ENCODE measurements at regions not wholly inside any gene's neighbourhood (a gene's known extent, or its start where the extent isn't known, plus 50 kb on each side); places are given as distances from the start of the nearest gene placed in this dataset.

DNA sequence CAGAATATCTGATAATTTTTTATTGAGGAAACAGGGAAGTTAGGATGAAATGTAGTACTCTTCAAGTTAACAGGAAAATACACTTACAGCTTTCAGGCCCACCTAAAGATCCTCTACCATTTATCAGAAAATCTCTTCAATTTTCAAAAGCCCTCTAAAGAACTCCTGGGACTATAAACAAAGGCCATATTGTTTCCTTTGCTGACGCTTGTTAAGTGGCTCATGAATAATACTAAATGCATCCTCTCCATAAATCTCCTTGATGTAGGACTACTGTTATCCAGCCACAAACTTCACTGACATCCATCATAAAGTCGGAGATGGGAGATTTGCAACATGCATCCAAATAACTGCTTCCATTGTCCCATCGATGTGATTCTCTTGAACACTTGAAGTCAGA lies 326.5 kb downstream of the ZIC1 start:
- H3K27ac ChIP-seq, result no peak overlapping the region
- no peak overlapping the region for H3K4me3 ChIP-seq

DNA sequence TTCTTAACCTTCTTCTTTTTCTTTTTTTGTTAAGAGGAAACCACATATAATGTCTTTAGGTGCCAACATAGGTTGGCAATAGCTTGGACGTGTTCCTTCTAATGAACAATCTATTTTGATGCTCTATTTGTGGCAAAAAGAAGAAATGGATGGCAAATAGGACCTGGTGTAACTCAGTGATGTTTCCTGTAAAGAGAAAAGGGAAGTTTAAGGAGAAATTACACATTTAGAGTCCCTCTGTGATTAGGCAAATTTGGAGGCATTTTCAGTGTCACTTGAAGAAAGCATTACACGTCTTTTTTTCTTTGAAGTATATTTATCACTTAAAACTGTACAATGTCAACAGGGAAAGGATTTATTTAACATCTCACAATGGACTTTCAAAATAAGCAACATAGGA lies 327.1 kb downstream of the ZIC1 start:
- Histone ChIP-seq H3K4me3 (no peak overlapping the region), H3K27ac (no peak overlapping the region)

DNA sequence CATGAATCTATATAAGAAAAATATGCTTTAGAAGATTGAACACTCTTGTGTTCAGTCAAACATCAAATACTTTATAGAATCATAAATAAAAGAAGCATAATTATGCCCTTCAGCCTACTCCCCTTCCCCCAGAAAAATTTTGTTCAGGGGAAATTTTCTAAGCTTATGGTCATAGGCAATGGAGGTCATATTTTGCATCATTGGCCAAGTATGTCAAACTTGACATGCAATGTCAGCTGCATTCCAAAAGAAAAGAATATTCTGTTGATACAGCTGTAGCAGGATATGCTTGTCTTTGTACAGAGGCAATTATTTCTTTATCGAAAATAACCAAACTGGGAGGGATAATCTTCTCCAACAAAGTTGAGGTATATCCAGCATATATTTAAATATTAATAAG lies 328.2 kb downstream of the ZIC1 start:
- Histone ChIP-seq H3K4me3 (no peak overlapping the region), H3K27ac (no peak overlapping the region)

DNA sequence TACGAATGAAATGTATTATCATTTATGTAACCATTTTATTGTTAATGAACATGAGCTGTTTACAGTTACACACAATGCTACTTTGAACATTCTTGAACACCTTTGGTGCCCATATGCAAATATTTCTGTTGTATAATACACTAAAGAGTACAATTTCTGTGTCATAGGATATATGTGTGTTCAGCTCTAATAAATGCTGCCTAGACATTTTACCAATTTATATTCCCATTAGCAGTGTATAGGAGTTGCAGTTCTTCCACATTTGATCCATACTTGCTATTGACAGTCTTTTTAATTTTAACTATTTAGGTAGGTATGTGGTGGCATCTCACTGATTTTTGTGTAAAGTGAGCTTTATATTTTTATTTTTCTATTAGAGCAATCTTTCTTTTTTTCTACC lies 331.8 kb downstream of the ZIC1 start:
- H3K4me3 ChIP-seq, result no peak overlapping the region
- no peak overlapping the region for H3K27ac ChIP-seq

DNA sequence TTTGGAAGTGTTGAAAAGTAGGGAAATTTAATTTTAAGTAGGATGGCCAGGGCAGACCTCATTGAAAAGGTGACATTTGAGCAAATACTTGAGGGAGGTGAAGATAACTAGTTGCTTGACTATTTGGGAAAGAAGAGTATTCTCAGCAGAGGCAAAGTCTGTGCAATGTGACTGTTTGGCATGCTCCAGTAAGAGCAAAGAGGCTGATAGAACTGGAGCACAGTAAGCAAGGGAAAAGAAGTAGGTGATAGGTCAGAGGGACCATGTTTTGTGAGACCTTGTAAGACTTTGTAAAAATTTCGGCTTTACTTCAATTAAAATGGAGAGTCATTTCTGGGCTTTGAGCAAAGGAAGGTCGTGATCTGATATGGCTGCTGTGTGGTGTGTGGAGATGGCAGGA lies 335.8 kb downstream of the ZIC1 start:
- no peak overlapping the region for H3K4me3 ChIP-seq
- H3K27ac ChIP-seq, result no peak overlapping the region

DNA sequence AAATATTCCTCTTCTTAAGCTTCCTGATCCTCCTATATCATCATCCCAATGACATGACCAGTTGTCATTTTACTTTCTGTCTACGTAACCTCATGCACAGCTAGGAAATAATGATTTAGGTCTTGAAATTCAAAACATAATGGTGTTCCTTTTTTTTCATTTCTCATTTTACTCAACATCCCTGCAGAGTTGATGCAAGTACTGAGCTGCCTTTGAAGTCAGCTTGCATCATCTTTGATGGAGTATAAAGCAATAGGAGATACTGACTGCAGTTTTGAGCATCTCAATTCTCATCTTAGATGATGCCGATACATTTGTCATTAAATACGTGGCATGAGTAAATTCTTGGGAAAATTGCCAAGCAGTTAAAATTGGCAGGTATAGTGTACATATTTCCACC lies 346.1 kb downstream of the ZIC1 start:
- Histone ChIP-seq H3K27ac (no peak overlapping the region), H3K4me3 (no peak overlapping the region)

DNA sequence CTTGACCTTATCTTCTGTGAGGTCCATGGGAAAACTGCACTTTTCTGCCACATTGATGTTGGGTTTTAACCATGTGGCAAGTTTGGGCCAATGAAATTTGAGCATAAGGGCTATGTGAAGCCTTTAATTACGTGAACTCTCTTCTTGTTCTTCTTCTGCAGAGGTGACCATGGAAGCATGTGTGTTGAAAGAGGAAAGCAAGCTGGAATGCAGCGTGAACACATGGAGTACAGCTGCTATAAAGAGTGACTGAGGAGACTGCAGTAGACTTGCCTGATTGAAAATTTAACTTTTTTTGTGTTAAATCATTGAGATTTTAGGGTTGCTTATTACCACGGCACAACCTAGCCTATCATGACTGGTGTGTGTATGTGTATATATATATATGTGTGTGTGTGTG lies 347.3 kb downstream of the ZIC1 start:
- no peak overlapping the region for H3K4me3 ChIP-seq
- H3K27ac ChIP-seq, result no peak overlapping the region

DNA sequence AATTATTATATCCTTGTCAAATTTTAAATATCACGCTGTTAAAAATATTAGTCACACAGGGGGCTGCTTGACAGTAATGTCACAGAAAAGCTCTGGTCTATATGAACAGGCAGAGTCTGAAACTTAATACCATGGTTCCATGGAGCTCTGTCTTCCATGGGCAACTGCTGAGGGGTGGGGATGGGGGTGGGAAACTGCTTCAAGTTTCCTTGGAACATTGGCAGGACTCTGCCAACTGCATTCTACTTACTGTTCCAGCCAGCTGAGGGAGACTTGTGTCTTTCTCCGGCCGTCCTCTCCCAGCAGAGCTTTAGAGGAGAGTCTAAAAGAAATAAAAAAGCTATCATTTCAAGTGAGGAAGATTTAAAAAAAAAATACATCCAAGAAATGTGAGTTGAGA lies 348.7 kb downstream of the ZIC1 start:
- Histone ChIP-seq H3K4me3 (no peak overlapping the region), H3K27ac (no peak overlapping the region)

DNA sequence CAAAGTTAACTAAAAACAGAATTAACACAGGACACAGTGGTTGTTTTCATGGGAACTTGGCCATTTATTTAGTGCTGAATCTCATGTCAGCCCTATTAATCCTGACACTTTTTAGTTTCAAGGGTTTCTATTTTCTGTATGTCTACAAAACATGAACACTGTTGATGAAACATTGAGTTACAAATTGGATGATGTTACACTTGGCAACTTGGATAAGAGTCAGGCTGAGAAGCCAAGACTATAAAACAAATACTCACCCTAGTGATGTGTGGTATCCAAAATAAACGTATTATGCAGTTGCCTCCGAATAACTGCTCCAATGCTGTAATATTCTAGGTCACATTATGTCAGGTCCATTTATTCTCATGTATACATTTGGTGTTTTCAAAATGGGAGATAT lies 349.6 kb downstream of the ZIC1 start:
- no peak overlapping the region for H3K27ac ChIP-seq
- H3K4me3 ChIP-seq, result no peak overlapping the region

DNA sequence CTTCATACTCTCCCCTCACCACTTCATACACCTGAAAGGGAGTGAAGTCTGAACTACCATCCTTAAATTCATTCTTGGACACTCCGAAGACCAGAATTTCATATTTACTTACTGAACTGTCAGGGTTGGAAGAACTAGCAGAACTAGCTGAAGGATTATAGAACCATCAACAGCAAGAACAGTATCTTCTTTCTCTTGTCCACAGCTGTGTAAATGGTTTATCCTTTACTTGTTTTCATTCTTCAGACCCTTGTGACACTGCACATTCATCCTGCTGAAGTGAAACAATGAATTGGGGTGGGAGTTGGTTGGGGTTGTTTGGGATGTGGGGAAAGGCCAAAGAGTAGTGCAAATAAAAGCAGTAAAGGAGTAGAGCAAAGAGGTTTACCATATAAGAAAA lies 350.9 kb downstream of the ZIC1 start:
- no peak overlapping the region for H3K4me3 ChIP-seq
- H3K27ac ChIP-seq, result no peak overlapping the region

DNA sequence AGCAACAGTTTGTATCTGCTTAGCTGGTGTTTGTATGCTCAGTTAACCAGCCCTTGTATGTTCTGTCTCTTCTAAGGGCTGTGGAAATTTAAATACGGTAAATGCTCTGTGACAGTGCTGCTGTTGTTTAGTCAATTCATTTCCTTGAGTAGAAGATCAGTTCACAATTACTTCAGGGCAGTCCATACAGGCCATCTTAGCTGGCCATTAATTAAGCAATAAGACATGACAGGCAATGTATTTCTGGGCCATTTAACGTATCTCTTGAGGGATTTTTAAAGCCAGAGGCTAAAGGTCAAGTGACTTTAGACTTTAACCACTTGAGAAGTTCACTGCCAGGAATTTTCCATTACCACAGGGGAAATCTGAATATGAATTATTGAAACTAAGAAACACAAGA lies 351.8 kb downstream of the ZIC1 start:
- Histone ChIP-seq H3K4me3 (no peak overlapping the region), H3K27ac (peak overlapping the region in 1 of 21 experiments; percentile 5)

DNA sequence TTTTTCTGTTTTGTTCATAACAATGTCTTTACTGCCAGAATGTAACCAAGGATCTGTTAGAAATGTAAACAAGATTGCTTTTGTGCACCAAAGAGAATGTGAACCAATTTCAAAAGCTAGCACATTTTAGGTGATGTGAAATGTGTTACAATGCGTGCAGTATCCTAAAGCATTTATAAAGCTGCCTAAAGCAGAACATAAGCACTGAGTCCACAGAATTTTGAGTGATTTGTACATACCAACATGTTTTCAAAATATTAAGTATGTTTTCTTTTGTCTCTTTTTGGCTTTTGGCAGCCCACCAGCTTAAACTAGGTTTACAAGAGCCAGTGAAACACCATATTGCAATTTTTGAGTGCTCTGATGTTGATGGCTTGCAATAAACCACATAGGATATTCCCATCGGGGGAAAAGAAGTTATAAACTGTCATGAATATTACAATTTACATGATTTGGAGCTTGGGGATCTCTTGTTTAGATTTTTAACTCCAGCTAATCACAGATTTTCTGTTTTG lies 364.0 kb downstream of the ZIC1 start:
- Histone ChIP-seq H3K4me3 (no peak overlapping the region), H3K27ac (no peak overlapping the region)

DNA sequence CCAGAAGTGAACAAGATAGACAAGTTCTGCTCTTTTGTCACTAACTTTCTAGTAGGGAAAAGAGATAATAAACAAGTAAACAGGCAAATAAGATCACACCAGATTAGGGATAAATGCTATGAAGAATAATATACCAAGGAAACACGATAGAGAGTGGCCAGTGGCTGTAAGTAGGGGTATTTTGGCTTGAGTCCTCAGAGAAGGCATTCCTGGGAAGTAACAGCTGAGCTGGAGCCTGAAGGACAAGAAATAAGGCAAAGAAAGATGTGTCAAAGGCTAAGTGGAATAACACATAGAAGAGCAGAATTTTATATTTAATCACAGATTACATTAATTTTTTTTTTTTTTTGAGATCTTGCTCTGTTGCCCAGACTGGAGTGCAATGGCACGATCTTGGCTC lies 366.2 kb downstream of the ZIC1 start:
- Histone ChIP-seq H3K4me3 (no peak overlapping the region), H3K27ac (no peak overlapping the region)

DNA sequence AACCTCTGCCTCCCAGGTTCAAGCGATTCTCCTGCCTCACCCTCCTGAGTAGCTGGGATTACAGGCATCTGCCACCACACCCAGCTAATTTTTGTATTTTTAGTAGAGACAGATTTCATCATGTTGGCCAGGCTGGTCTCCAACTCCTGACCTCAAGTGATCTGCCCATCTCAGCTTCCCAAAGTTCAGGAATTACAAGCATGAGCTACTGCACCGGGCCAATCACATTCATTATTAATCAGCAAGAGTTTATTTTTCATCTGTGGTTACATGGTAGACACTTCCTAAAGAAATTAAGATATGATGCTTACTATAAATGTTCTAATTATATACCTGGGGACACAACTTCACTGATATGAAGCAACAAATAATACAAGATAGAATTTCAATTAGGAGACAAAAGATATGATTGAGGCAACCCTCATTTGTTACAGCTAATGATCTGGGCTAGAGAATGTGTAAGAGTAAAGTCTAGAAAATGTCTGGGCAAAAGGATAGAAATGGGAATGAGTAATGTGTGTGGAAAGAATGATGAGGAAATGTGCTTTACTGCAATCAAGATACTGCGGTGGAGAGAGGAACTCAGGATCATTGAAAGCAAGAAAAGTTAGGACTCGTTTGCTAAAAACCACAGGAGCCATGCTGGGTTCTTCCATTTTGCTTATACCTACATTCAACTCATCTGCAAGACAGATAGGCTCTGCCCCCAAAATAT lies 366.8 kb downstream of the ZIC1 start:
- no peak overlapping the region for H3K27ac ChIP-seq
- H3K4me3 ChIP-seq, result no peak overlapping the region

DNA sequence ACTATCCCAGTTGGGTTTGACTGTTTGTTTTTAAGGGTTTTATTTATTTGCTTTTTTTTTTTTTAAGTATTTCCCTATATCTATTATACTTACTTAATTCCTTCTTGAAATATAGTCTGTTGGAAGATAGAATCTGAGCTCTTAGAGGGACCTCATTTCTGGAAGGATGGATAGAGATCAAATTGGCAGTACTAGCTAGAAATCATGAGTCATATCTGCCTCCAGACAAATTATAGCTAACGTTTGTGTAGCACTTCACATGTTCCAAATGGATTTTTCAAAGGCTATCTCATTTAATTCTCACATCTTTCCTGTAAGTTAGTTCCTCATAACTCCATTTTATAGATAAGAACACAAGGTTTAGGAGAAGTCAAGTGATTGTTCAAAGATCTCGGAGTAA lies 384.7 kb downstream of the ZIC1 start:
- Histone ChIP-seq H3K4me3 (no peak overlapping the region), H3K27ac (no peak overlapping the region)

DNA sequence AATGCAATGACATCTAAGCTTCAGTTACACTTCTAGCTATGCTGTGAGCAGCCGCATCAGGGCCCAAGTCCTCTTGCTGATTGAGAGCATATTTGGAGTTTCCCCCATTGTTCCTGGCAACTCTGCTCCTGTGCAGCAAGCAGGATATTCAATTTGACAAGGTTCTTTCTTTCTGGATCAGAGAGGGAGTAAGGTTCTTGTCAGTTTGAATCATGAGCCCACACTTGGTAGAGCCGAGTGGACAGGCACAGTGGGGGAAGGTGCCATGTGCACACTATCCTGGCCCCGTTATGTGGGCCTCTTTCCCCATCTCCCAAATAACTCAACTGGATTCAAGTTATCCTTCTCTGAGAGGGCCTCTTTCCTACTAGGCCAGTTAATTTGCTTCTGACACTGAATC lies 385.4 kb downstream of the ZIC1 start:
- Histone ChIP-seq H3K4me3 (no peak overlapping the region), H3K27ac (no peak overlapping the region)

DNA sequence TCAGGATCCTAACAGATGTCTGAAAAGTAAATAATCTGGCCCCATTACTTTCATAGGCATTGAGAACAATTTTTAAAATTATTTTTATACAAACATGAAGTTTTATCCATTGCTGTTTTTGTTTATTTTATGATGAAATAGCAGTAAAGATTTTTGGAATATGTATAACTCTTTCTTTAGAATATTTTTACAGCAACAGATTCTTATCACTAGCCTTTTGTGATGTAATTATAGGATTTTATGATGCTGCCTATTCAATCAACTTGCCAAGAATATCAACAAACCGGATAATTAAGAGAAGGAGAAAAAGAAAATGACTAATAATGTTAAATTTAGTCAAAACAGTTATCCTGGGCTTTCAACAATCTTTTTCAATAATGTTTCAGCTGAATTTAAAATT lies 386.3 kb downstream of the ZIC1 start:
- Histone ChIP-seq H3K27ac (no peak overlapping the region), H3K4me3 (no peak overlapping the region)

DNA sequence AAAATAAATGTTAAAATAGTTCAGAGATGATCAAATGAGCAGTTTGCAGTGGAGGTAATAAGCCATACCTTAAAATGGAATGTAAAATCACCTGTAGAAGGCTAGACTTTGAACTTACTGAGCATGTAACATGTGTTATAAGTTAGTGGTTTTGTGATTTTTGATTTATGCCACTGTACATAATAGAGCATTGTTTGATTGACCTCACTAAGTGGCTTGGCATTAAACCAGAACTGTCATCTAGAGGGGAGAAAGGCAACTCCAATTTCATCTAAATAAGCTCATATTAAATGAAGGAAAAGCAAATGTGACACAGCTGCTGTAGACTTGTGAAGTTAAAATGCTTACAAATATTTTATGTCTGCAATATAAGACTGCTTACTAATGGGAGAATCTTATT lies 387.9 kb downstream of the ZIC1 start:
- H3K27ac ChIP-seq, result no peak overlapping the region
- no peak overlapping the region for H3K4me3 ChIP-seq

DNA sequence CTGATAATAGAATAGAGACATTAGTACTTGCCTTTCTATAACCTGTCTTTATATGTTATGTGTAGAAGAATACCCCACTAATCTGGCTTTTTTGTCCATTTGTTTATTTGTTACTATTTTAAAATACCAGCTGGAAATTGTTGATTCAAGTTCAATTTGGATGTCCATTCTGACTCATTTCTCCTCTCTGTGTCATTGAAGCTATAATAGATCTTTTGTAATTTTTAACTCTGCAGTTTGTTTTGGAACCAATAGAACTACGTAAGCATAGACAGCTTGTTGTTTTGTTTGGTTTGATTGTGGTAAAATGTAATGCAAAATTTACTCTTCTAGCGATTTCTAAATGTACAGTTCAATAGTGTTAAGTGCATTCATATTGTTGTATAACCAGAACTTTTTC lies 390.4 kb downstream of the ZIC1 start:
- no peak overlapping the region for H3K4me3 ChIP-seq
- H3K27ac ChIP-seq, result no peak overlapping the region

DNA sequence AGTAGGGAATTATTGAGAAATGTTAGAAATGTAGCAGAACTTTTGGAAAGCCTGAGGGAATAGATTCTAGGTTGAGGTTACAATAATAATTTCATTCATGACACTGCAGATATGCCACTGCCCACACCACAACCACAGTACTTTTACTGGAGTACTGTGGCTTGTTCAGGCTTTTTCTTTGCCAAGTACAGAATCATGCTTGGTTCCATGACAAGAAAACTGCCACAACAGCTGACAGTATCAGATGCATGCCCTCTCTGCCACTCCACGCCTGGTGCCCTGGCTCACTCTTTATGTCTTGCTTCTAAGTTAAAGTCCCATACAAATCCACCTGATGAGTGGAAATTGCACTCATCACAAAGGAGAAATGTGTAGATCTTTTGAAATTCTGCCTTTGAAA lies 398.6 kb downstream of the ZIC1 start:
- no peak overlapping the region for H3K27ac ChIP-seq
- no peak overlapping the region for H3K4me3 ChIP-seq

DNA sequence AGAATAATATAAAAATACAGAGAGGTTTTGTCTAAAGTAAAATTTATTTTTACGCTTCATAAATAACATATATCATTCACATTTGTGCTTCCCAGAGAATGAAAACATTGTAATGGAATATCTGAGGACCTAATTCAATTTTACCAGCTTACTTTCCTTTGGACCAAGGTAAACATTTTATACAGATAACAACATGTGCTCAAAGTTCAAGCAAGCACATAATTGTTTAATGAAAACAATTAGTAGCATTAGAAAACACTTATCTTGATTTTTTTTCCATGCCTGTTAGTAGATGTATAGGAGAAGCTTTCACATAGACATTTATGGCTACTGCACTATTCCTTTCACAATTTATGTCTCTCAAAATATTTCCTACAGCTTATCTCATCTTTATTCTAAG lies 400.0 kb downstream of the ZIC1 start:
- no peak overlapping the region for H3K4me3 ChIP-seq
- no peak overlapping the region for H3K27ac ChIP-seq

DNA sequence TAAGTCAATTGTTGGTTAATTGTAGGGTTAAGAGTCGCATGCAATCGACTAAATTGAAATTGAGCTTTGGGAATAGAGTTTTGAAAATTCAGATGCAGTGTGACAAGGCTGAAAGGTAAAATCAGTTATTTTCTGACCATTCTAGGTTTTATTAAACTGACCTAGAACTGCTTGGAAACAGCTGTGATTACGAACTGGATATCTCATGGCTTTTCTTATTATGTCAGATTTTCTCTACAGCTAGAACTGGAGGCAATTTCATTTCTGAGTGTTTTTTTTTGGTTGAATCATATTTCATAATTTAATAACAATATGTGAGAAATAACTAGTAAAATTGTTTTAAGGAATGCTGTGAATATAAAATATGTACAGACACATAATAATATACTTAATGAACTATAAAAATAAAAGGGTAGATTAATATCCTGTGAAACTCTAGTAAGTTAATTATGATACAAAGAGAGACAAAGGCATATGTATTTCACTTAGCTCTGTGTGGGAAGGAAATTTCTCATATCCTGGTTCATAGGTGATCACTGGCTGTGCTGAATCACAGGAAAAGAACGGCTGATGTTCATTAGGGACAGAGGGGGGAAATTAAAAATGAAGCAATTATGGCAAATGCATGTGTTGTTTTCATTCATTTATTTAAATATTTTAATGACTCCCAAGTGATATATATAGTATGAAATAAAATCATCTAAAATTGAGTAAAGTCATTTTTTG lies 403.2 kb downstream of the ZIC1 start:
- Histone ChIP-seq H3K27ac (no peak overlapping the region), H3K4me3 (no peak overlapping the region)
